ENCODE measurements at regions not wholly inside any gene's neighbourhood (a gene's known extent, or its start where the extent isn't known, plus 50 kb on each side); places are given as distances from the start of the nearest gene placed in this dataset.

- ChIA-PET POLR2A (no interaction called here), CTCF (interaction anchor here (2.4 kb wide), 1 partner anchor 11 kb away, joined by 7 read pairs; no protein-coding TSS in a partner anchor)
- no peak for DNase-seq (ENCODE audit: extremely low spot score)
- TF ChIP-seq CTCF (IDR thresholded peaks at IDR 0.05; ENCODE audit: control extremely low read depth, extremely low read depth, low read depth, missing control alignments), result no peak
These were observed 137.8 kb downstream of the SPAG6 start for GRCh38 chr10:22483132-22483531.

Measured in GM10248 (cell line).